ENCODE measurements at regions not wholly inside any gene's neighbourhood (a gene's known extent, or its start where the extent isn't known, plus 50 kb on each side); places are given as distances from the start of the nearest gene placed in this dataset.

GRCh38 chr12:5096241-5096924 lies 52.7 kb downstream of the KCNA5 start:
- H3K36me3 Mint-ChIP-seq (ENCODE audit: unreplicated experiment), result no peaks in the 10 kb centered on the region
- H3K4me1 Mint-ChIP-seq (ENCODE audit: low read depth, unreplicated experiment), result peaks cover 20% of the 10 kb centered on the region
- peaks cover 4% of the 10 kb centered on the region for H3K27me3 Mint-ChIP-seq (ENCODE audit: unreplicated experiment)

GRCh38 chr12:5097786-5098185 lies 54.1 kb downstream of the KCNA5 start:
- DNase-seq, result no peak
- Mint-ChIP-seq H3K9me3 (ENCODE audit: unreplicated experiment) (peaks cover 7% of the 10 kb centered on the region), H3K4me1 (ENCODE audit: low read depth, unreplicated experiment) (peaks cover 20% of the 10 kb centered on the region), H3K27ac (ENCODE audit: unreplicated experiment) (no peak overlapping the region), H3K27me3 (ENCODE audit: unreplicated experiment) (peaks cover 4% of the 10 kb centered on the region), H3K36me3 (ENCODE audit: unreplicated experiment) (no peaks in the 10 kb centered on the region), H3K4me3 (ENCODE audit: unreplicated experiment) (no peak overlapping the region)
- no peak for TF ChIP-seq CTCF (IDR thresholded peaks at IDR 0.05; ENCODE audit: partially characterized antibody, unreplicated experiment)

More at GRCh38 chr12:5096241-5096924, 52.7 kb downstream of the KCNA5 start:
- no peak for TF ChIP-seq CTCF (IDR thresholded peaks at IDR 0.05; ENCODE audit: partially characterized antibody, unreplicated experiment)
- DNase-seq, result no peak
- H3K27ac Mint-ChIP-seq (ENCODE audit: unreplicated experiment), result no peak overlapping the region
- H3K9me3 Mint-ChIP-seq (ENCODE audit: unreplicated experiment), result peaks cover 7% of the 10 kb centered on the region
- H3K4me3 Mint-ChIP-seq (ENCODE audit: unreplicated experiment), result no peak overlapping the region

- Mint-ChIP-seq H3K4me1 (ENCODE audit: low read depth, unreplicated experiment) (peaks cover 20% of the 10 kb centered on the region), H3K27me3 (ENCODE audit: unreplicated experiment) (peaks cover 4% of the 10 kb centered on the region), H3K9me3 (ENCODE audit: unreplicated experiment) (peaks cover 7% of the 10 kb centered on the region), H3K36me3 (ENCODE audit: unreplicated experiment) (no peaks in the 10 kb centered on the region), H3K4me3 (ENCODE audit: unreplicated experiment) (no peak overlapping the region), H3K27ac (ENCODE audit: unreplicated experiment) (peak overlapping the region; percentile 88)
- DNase-seq, result peak; percentile 34
- TF ChIP-seq CTCF (IDR thresholded peaks at IDR 0.05; ENCODE audit: partially characterized antibody, unreplicated experiment), result no peak
Measured at GRCh38 chr12:5099136-5099535, 55.5 kb downstream of the KCNA5 start.

- Mint-ChIP-seq H3K27me3 (ENCODE audit: unreplicated experiment) (peaks cover 4% of the 10 kb centered on the region), H3K4me1 (ENCODE audit: low read depth, unreplicated experiment) (peaks cover 20% of the 10 kb centered on the region), H3K4me3 (ENCODE audit: unreplicated experiment) (peak overlapping the region; percentile 77), H3K36me3 (ENCODE audit: unreplicated experiment) (no peaks in the 10 kb centered on the region), H3K27ac (ENCODE audit: unreplicated experiment) (peak overlapping the region; percentile 88), H3K9me3 (ENCODE audit: unreplicated experiment) (peaks cover 6% of the 10 kb centered on the region)
- DNase-seq, result no peak
- TF ChIP-seq CTCF (IDR thresholded peaks at IDR 0.05; ENCODE audit: partially characterized antibody, unreplicated experiment), result no peak
Measured at GRCh38 chr12:5099591-5099990, 55.9 kb downstream of the KCNA5 start.

- Mint-ChIP-seq H3K36me3 (ENCODE audit: unreplicated experiment) (no peaks in the 10 kb centered on the region), H3K9me3 (ENCODE audit: unreplicated experiment) (peaks cover 5% of the 10 kb centered on the region), H3K4me1 (ENCODE audit: low read depth, unreplicated experiment) (peaks cover 20% of the 10 kb centered on the region), H3K27ac (ENCODE audit: unreplicated experiment) (no peak overlapping the region), H3K4me3 (ENCODE audit: unreplicated experiment) (no peak overlapping the region), H3K27me3 (ENCODE audit: unreplicated experiment) (peaks cover 2% of the 10 kb centered on the region)
- no peak for TF ChIP-seq CTCF (IDR thresholded peaks at IDR 0.05; ENCODE audit: partially characterized antibody, unreplicated experiment)
- DNase-seq, result no peak
Measured at GRCh38 chr12:5101686-5102085, 58.0 kb downstream of the KCNA5 start.

Measured in glutamatergic neuron (in vitro differentiated cells).